IMR-90 (cell line): ENCODE measurements at regions not wholly inside any gene's neighbourhood (a gene's known extent, or its start where the extent isn't known, plus 50 kb on each side); places are given as distances from the start of the nearest gene placed in this dataset.

Experiments used
- ATAC-seq: fragments of 200-7000 bp; cut with Tn5 transposase; 2 replicates; pipeline ENCODE4 v1.9.1; 2020; ENCODE audit warnings: low read depth, mild to moderate bottlenecking, moderate library complexity
- BruUV-seq: library from RNA; stranded (reverse); fragments of 400-500 nt; replicated peaks from 2 replicates; lab custom pipeline; 2021; lab: Mats Ljungman, UMichigan
- CTCF ChIA-PET: fragments of 300-600 bp; formaldehyde crosslinking; extraction: SDS; loops from one replicate; lab custom pipeline; 2021; ENCODE audit warnings: antibody characterized with exemption; lab: Yijun Ruan, JAX
- POLR2A ChIA-PET: fragments of 300-600 bp; sonication (Branson Sonifier 250); formaldehyde crosslinking; loops from one replicate; lab custom pipeline; 2022; ENCODE audit warnings: antibody characterized with exemption; ENCODE audit not compliant: unreplicated experiment; lab: Charles Lee
- DNase-seq: peaks from one replicate; pipeline ENCODE4 v3.0.0; 2013
- H2AFZ ChIP-seq: replicated peaks from 2 replicates; pipeline ENCODE3; 2013; ENCODE audit warnings: low read length, mild to moderate bottlenecking; ENCODE audit not compliant: poor library complexity
- H2AK5ac ChIP-seq: 2 replicates; pipeline ENCODE4 v1.6.1; 2013; ENCODE audit warnings: low read depth, low read length, inconsistent platforms
- H2AK9ac ChIP-seq: replicated peaks from 2 replicates; pipeline ENCODE3; 2013; ENCODE audit warnings: mild to moderate bottlenecking, low read depth, low read length, moderate library complexity; ENCODE audit not compliant: poor library complexity
- H2BK120ac ChIP-seq: 2 replicates; pipeline ENCODE4 v1.6.1; 2013; ENCODE audit warnings: low read depth, low read length, inconsistent platforms
- H2BK15ac ChIP-seq: 3 replicates; pipeline ENCODE4 v1.6.1; 2013; ENCODE audit warnings: low read depth, low read length, inconsistent platforms
- H2BK20ac ChIP-seq: 2 replicates; pipeline ENCODE4 v1.6.1; 2013; ENCODE audit warnings: low read depth, mild to moderate bottlenecking, inconsistent platforms, low read length, moderate library complexity
- H2BK5ac ChIP-seq: 2 replicates; pipeline ENCODE4 v1.6.1; 2013; ENCODE audit warnings: mild to moderate bottlenecking, low read depth, low read length, inconsistent platforms; ENCODE audit not compliant: poor library complexity, severe bottlenecking
- H3K14ac ChIP-seq: replicated peaks from 2 replicates; pipeline ENCODE4 v1.6.1; 2013; ENCODE audit warnings: low read depth, low read length, inconsistent platforms
- H3K18ac ChIP-seq: 2 replicates; pipeline ENCODE4 v1.6.1; 2013; ENCODE audit warnings: low read depth, low read length, control low read depth
- H3K23ac ChIP-seq: 2 replicates; pipeline ENCODE4 v1.6.1; 2013; ENCODE audit warnings: low read depth, low read length, inconsistent platforms
- H3K27ac ChIP-seq: 2 replicates; pipeline ENCODE4 v1.5.1; 2013; ENCODE audit warnings: mild to moderate bottlenecking, control low read depth, low read length; ENCODE audit not compliant: insufficient read depth
- H3K27me3 ChIP-seq: 2 replicates; pipeline ENCODE4 v1.6.1; 2013; ENCODE audit warnings: low read length; ENCODE audit not compliant: control insufficient read depth, insufficient read depth
- H3K36me3 ChIP-seq: 2 replicates; pipeline ENCODE4 v1.6.1; 2013; ENCODE audit warnings: low read length, mixed read lengths; ENCODE audit not compliant: control insufficient read depth, insufficient read depth
- H3K4ac ChIP-seq: 2 replicates; pipeline ENCODE4 v1.6.1; 2013; ENCODE audit warnings: low read depth, low read length, inconsistent platforms
- H3K4me1 ChIP-seq: 2 replicates; pipeline ENCODE4 v1.6.1; 2013; ENCODE audit warnings: low read length, mixed read lengths; ENCODE audit not compliant: control insufficient read depth, insufficient read depth
- H3K4me2 ChIP-seq: 2 replicates; pipeline ENCODE4 v1.6.1; 2013; ENCODE audit warnings: low read depth, mild to moderate bottlenecking, control low read depth, low read length, moderate library complexity
- H3K4me3 ChIP-seq: 2 replicates; pipeline ENCODE4 v1.5.1; 2013; ENCODE audit warnings: low read depth, mild to moderate bottlenecking, control low read depth, low read length, moderate library complexity; ENCODE audit not compliant: insufficient read depth
- H3K56ac ChIP-seq: 2 replicates; pipeline ENCODE4 v1.6.1; 2013; ENCODE audit warnings: low read length, inconsistent platforms; ENCODE audit not compliant: insufficient read depth; ENCODE audit errors: extremely low read depth
- H3K79me1 ChIP-seq, 2 experiments: 2 replicates each; pipeline ENCODE4 v1.6.1; 2013; ENCODE audit warnings: low read length in 2 of 2, inconsistent platforms in 1 of 2, low read depth in 1 of 2
- H3K9ac ChIP-seq: 2 replicates; pipeline ENCODE4 v1.6.1; 2013; ENCODE audit warnings: low read depth, low read length, control low read depth
- H3K9me1 ChIP-seq: 2 replicates; pipeline ENCODE4 v1.6.1; 2013; ENCODE audit warnings: low read length, inconsistent platforms; ENCODE audit not compliant: insufficient read depth
- H3K9me3 ChIP-seq: 2 replicates; pipeline ENCODE4 v1.6.1; 2013; ENCODE audit warnings: low read length; ENCODE audit not compliant: control insufficient read depth, insufficient read depth
- H4K20me1 ChIP-seq: 2 replicates; pipeline ENCODE4 v1.6.1; 2013; ENCODE audit warnings: low read length, inconsistent platforms; ENCODE audit not compliant: insufficient read depth
- H4K5ac ChIP-seq: 2 replicates; pipeline ENCODE4 v1.6.1; 2013; ENCODE audit warnings: mild to moderate bottlenecking, low read depth, low read length, control low read depth
- H4K8ac ChIP-seq, 2 experiments: 2 replicates each; pipeline ENCODE4 v1.6.1; 2013; ENCODE audit warnings: low read depth in 2 of 2, low read length in 2 of 2, control low read depth in 1 of 2, inconsistent platforms in 1 of 2
- H4K91ac ChIP-seq: 2 replicates; pipeline ENCODE4 v1.6.1; 2013; ENCODE audit warnings: low read depth, low read length, inconsistent platforms; ENCODE audit not compliant: insufficient read depth
- CHD1 ChIP-seq: IDR thresholded peaks from 2 replicates; pipeline ENCODE4 v1.6.1; 2012; ENCODE audit warnings: low read depth, low read length, improper control_type of control experiment
- POLR2A ChIP-seq: IDR thresholded peaks from 2 replicates; pipeline ENCODE4 v1.6.1; 2012; ENCODE audit warnings: mild to moderate bottlenecking, low read depth, low read length
- RAD21 ChIP-seq: IDR thresholded peaks from 2 replicates; pipeline ENCODE4 v1.6.1; 2012; ENCODE audit warnings: low read length, improper control_type of control experiment
- RCOR1 ChIP-seq: IDR thresholded peaks from 2 replicates; pipeline ENCODE4 v1.6.1; 2012; ENCODE audit warnings: mild to moderate bottlenecking, low read length, improper control_type of control experiment; ENCODE audit not compliant: insufficient replicate concordance
- RFX5 ChIP-seq: IDR thresholded peaks from 2 replicates; pipeline ENCODE4 v1.8.0; 2012; ENCODE audit warnings: low read depth, mild to moderate bottlenecking, low read length, moderate library complexity
- SMC3 ChIP-seq: fragments of 150-350 bp; IDR thresholded peaks from 2 replicates; pipeline ENCODE4 v1.6.1; 2016; ENCODE audit warnings: low read depth, mild to moderate bottlenecking, antibody characterized with exemption, low read length, moderate library complexity
- WGBS, 2 experiments: methylation state at CpG; one replicate each; pipeline versions ENCODE4 v1.1.5 to v1.1.7; 2013; ENCODE audit warnings: missing lambda C conversion rate in 2 of 2; ENCODE audit not compliant: insufficient read length in 1 of 2; ENCODE audit errors: extremely low coverage in 2 of 2; 5-methylcytosine and 5-hydroxymethylcytosine counted together
- dilution Hi-C: fragments of 300-500 bp; cut with HindIII; formaldehyde crosslinking; loops from one replicate; pipeline ENCODE4 v1.14.3; 2018; ENCODE audit warnings: low sequenced_read_pairs; ENCODE audit not compliant: unreplicated experiment
- in situ Hi-C: fragments of 300-500 bp; cut with MboI; formaldehyde crosslinking; loops from 3 replicates; pipeline ENCODE4 v1.14.3; 2019; ENCODE audit warnings: low sequenced_read_pairs, inconsistent platforms, mixed read lengths
- intact Hi-C: fragments of 100-400 bp; cut with micrococcal nuclease; formaldehyde crosslinking; loops from 2 replicates; pipeline ENCODE4 v1.10.0; 2022

DNA sequence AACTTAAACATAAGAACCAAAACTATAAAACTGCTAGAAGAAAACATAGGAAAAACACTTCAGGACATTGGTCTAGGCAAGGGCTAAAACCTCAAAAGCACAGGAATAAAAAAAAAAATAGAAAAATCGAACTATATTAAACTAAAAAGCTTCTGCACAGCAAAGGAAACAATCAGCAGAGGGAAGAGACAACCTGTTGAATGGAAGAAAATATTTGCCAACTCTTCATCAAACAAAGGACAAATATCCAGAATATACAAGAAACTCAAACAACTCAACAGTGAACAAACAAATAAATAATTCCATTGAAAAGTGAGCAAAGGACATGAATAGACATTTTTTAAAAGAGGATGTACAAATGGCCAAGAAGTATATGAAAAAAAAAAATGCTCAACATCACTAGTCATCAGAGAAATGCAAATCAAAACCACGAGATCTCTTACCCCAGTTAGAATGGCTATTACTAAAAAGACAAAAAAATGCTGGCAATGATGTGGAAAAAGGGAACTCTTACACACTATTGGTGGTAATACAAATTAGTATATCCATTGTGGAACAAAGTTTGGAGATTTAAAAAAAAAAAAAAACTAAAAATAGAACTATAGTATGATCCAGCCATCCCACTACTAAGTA, 152.0 kb downstream of the NDUFA12 start:
- Histone ChIP-seq H3K36me3 (no peaks in the 10 kb centered on the region), H2AK5ac (no peak overlapping the region), H2BK5ac (no peak overlapping the region), H4K5ac (no peak overlapping the region), H3K18ac (no peak overlapping the region), H3K9me1 (no peaks in the 10 kb centered on the region), H3K27ac (no peak overlapping the region), H3K14ac (no peak overlapping the region), H2BK20ac (no peak overlapping the region), H3K23ac (no peak overlapping the region), H3K79me1 (no peaks in the 10 kb centered on the region), H3K56ac (no peak overlapping the region), H3K4me3 (no peak overlapping the region), H3K4me1 (no peaks in the 10 kb centered on the region), H3K9me3 (no peaks in the 10 kb centered on the region), H2AK9ac (no peak overlapping the region), H4K20me1 (no peaks in the 10 kb centered on the region), H2BK15ac (no peak overlapping the region), H3K27me3 (no peaks in the 10 kb centered on the region; the same call in none of the 2 replicates), H3K9ac (no peak overlapping the region), H4K8ac (no peak overlapping the region), H3K4me2 (no peak overlapping the region), H4K91ac (no peak overlapping the region), H2BK120ac (no peak overlapping the region), H2AFZ (no peak overlapping the region), H3K4ac (no peak overlapping the region)
- ChIA-PET POLR2A (no interaction called here), CTCF (no interaction called here)
- DNase-seq (no peak), ATAC-seq (no peak)
- dilution Hi-C loops (no loop called here), in situ Hi-C loops (no loop called here), intact Hi-C loops (no loop called here)
- BruUV-seq = no TSS peak
- TF ChIP-seq RFX5 (no peak), RAD21 (no peak), CHD1 (no peak), RCOR1 (no peak), POLR2A (no peak), SMC3 (no peak)
- no CpG with 5 or more reads among the region's 2 CpGs for WGBS, 2 experiments
